K562 (cell line): ENCODE measurements at regions not wholly inside any gene's neighbourhood (a gene's known extent, or its start where the extent isn't known, plus 50 kb on each side); places are given as distances from the start of the nearest gene placed in this dataset.

Source experiments
- CHD1 ChIP-seq: fragments of 200-600 bp; sonication (generic); IDR thresholded peaks from one replicate; pipeline ENCODE4 v1.6.1; 2012; ENCODE audit warnings: mild to moderate bottlenecking, moderate library complexity, low read length, inconsistent platforms
- ERF ChIP-seq: fragments of 450-650 bp; formaldehyde crosslinking; IDR thresholded peaks from 2 replicates; pipeline ENCODE4 v1.4.0; 2020; ENCODE audit warnings: mild to moderate bottlenecking, mixed read lengths
- ETV1 ChIP-seq: fragments of 450-650 bp; conservative IDR thresholded peaks from 2 replicates; pipeline ENCODE4 v1.6.1; 2016; ENCODE audit warnings: missing genetic modification characterization, control low read depth, low read depth, missing compliant biosample characterization
- TF ChIP-seq, protein P1 (sequence below), 2 experiments: fragments of 450-650 bp in 1 of 2; sonication (generic) in 1 of 2; formaldehyde crosslinking in 1 of 2; IDR thresholded peaks; 2 replicates each; pipeline versions ENCODE4 v1.7.1 to v1.9.0; 2016 to 2022; ENCODE audit warnings: inconsistent platforms in 1 of 2, mild to moderate bottlenecking in 1 of 2, missing genetic modification reagents in 1 of 2
- TF ChIP-seq, protein P2 (sequence below): sonication (generic); formaldehyde crosslinking; IDR thresholded peaks from 2 replicates; pipeline ENCODE4 v1.5.0; 2020; ENCODE audit warnings: missing genetic modification reagents

DNA sequence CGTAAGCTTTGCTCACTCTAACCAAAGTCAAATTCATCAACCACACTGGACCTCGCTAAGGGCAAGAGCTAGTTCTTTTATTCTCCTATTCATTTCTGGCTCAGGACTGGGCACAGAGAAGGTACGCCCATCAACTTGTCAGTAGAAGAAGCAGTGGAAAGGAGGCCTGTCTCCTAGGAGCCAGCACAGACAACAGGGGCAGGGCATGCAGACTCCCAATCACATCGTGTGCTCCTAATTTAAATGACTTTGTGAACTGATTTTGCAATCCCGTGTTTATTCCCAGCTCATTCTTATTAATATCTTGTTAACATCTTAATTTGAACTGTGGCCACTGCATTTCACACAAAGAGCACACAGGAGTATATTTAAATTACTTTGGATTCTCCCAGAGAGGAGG lies 161.1 kb upstream of the BCL6 start (continued):
- TF ChIP-seq, protein P1, sequence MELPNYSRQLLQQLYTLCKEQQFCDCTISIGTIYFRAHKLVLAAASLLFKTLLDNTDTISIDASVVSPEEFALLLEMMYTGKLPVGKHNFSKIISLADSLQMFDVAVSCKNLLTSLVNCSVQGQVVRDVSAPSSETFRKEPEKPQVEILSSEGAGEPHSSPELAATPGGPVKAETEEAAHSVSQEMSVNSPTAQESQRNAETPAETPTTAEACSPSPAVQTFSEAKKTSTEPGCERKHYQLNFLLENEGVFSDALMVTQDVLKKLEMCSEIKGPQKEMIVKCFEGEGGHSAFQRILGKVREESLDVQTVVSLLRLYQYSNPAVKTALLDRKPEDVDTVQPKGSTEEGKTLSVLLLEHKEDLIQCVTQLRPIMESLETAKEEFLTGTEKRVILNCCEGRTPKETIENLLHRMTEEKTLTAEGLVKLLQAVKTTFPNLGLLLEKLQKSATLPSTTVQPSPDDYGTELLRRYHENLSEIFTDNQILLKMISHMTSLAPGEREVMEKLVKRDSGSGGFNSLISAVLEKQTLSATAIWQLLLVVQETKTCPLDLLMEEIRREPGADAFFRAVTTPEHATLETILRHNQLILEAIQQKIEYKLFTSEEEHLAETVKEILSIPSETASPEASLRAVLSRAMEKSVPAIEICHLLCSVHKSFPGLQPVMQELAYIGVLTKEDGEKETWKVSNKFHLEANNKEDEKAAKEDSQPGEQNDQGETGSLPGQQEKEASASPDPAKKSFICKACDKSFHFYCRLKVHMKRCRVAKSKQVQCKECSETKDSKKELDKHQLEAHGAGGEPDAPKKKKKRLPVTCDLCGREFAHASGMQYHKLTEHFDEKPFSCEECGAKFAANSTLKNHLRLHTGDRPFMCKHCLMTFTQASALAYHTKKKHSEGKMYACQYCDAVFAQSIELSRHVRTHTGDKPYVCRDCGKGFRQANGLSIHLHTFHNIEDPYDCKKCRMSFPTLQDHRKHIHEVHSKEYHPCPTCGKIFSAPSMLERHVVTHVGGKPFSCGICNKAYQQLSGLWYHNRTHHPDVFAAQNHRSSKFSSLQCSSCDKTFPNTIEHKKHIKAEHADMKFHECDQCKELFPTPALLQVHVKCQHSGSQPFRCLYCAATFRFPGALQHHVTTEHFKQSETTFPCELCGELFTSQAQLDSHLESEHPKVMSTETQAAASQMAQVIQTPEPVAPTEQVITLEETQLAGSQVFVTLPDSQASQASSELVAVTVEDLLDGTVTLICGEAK (IDR thresholded peaks at IDR 0.05): no peak
- TF ChIP-seq, protein P1 (CRISPR knock-in tag; IDR thresholded peaks at IDR 0.05): no peak
- TF ChIP-seq, protein P2, sequence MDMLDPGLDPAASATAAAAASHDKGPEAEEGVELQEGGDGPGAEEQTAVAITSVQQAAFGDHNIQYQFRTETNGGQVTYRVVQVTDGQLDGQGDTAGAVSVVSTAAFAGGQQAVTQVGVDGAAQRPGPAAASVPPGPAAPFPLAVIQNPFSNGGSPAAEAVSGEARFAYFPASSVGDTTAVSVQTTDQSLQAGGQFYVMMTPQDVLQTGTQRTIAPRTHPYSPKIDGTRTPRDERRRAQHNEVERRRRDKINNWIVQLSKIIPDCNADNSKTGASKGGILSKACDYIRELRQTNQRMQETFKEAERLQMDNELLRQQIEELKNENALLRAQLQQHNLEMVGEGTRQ: no peak
- TF ChIP-seq ERF (CRISPR knock-in tag) (no peak), CHD1 (no peak), ETV1 (no peak)
